ENCODE measurements at regions not wholly inside any gene's neighbourhood (a gene's known extent, or its start where the extent isn't known, plus 50 kb on each side); places are given as distances from the start of the nearest gene placed in this dataset.

DNA sequence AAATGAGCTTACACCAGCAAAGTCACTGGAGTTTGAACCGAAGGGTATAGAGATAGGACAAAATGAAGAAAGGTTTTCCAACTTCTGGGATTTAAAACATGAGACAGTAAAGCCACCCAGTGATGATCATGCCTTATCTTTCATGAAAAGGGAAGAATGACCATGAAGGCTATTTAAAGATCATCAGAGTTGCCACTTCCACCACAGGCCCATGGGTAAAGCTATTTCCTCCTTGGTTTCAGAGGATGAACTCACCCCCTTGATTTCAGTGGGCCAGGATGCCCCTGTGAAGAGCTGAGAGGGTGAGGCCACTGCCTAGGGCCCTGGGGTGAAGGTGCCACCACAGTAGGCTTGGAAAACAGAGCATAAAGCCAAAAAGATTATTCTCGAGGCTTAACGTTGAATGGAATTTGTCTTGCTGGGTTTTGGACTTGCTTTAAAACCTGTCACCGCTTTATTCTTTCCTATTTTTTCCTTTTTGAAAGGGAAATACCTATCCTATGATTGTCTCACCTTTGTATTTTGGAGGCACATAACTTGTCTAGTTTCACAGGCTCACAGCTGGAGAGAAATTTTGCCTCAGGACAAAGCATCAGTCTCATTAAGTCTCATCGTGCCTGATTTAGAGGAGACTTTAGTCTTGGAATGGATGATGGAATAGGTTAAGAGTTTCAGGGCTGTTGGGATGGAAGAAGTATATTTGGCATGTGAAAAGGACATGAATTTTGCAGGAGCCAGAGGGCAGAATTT, 254.0 kb downstream of the SNCA start:
- POLR2A ChIA-PET, result no interaction called here

DNA sequence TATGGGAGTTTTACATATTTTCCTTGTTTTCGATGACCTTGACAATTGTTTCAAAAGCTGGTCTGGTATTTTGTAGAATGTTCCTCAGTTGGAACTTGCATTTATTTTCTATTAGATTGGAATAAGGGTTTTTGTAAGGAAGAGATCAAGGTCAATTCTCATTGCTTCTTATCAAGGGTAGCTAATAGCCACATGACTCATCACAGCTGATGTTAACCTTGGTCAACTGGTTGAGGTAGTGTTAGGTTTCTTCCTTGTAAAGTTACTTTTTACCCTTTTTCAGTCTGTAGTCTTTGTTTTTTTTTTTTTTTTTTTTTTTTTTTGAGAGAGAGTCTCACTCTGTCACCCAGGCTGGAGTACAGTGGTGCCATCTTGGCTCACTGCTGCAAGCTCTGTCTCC, 257.2 kb downstream of the SNCA start:
- DNase-seq (ENCODE audit: low read depth, low spot score), result no peak
- TF ChIP-seq, protein P1, sequence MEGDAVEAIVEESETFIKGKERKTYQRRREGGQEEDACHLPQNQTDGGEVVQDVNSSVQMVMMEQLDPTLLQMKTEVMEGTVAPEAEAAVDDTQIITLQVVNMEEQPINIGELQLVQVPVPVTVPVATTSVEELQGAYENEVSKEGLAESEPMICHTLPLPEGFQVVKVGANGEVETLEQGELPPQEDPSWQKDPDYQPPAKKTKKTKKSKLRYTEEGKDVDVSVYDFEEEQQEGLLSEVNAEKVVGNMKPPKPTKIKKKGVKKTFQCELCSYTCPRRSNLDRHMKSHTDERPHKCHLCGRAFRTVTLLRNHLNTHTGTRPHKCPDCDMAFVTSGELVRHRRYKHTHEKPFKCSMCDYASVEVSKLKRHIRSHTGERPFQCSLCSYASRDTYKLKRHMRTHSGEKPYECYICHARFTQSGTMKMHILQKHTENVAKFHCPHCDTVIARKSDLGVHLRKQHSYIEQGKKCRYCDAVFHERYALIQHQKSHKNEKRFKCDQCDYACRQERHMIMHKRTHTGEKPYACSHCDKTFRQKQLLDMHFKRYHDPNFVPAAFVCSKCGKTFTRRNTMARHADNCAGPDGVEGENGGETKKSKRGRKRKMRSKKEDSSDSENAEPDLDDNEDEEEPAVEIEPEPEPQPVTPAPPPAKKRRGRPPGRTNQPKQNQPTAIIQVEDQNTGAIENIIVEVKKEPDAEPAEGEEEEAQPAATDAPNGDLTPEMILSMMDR (IDR thresholded peaks at IDR 0.05; ENCODE audit: insufficient read depth, low read length, missing control alignments), result no peak
- POLR2A ChIA-PET, result no interaction called here
- no peak overlapping the region for H3K4me3 ChIP-seq (ENCODE audit: low read depth, low read length)
- CTCF ChIA-PET, result no interaction called here

More for the DNA sequence above, 254.0 kb downstream of the SNCA start:
- TF ChIP-seq, protein P1 (IDR thresholded peaks at IDR 0.05; ENCODE audit: insufficient read depth, low read length, missing control alignments), result no peak
- CTCF ChIA-PET, result no interaction called here
- no peak overlapping the region for H3K4me3 ChIP-seq (ENCODE audit: low read depth, low read length)
- DNase-seq (ENCODE audit: low read depth, low spot score), result no peak

DNA sequence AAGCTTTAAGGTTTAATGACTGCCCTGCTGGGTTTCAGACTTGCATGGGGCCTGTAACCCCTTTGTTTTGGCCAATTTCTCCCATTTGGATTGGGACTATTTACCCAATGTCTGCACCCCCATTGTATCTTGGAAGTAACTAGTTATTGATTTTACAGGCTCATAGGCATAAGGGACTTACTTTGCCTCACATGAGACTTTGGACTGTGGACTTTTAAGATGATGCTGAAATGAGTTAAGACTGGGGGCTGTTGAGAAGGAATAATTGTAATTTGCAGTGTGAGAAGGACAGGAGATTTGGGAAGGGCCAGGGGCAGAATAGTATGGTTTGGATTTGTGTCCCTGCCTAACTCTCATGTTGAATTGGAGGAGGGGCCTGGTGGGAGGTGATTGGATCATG, 260.7 kb downstream of the SNCA start:
- no peak for DNase-seq (ENCODE audit: low read depth, low spot score)
- H3K4me3 ChIP-seq (ENCODE audit: low read depth, low read length), result no peak overlapping the region
- CTCF ChIA-PET, result no interaction called here
- POLR2A ChIA-PET, result no interaction called here
- TF ChIP-seq, protein P1 (IDR thresholded peaks at IDR 0.05; ENCODE audit: insufficient read depth, low read length, missing control alignments), result no peak

DNA sequence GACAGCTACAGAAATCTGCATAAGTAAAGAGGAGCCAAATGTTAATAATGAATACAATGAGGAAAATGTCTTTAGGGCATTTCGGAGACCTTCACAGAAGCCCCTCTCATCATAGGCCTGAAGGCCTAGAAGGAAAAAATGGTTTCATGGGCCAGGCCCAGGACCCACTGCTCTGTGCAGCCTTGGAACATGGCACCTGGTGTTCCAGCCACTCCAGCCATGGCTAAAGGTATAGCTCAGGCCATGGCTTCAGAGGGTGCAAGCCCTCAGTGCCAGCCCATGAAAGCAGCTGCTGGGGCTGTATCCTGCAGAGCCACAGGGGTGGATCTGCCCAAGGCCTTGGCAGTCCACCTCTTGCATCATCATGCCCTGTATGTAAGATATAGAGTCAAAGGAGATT, 261.1 kb downstream of the SNCA start:
- ChIA-PET CTCF (no interaction called here), POLR2A (no interaction called here)
- no peak for DNase-seq (ENCODE audit: low read depth, low spot score)
- TF ChIP-seq, protein P1 (IDR thresholded peaks at IDR 0.05; ENCODE audit: insufficient read depth, low read length, missing control alignments), result no peak
- H3K4me3 ChIP-seq (ENCODE audit: low read depth, low read length), result no peak overlapping the region

DNA sequence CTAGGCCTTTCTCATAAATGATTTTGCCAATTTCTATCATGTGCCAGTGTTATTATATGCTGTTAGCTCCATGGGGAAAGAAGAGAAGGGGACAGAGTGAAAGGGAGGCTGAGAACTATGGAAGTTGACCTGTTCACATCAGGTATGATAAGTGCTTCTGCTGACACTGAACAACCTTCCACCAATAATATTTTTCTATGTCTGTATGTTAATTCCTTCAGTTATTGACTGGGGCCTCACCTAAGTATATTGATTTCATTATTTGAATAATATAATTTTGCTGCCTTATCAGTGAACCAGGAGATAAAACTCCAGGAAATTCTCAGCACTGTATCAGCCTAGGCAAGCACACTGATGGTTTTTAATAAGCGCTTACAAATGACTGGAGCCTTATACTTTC, 262.8 kb downstream of the SNCA start:
- no peak for DNase-seq (ENCODE audit: low read depth, low spot score)
- ChIA-PET CTCF (interaction anchor here (0.6 kb wide), 1 partner anchor 57 kb away, joined by 3 read pairs; no protein-coding TSS in a partner anchor), POLR2A (no interaction called here)
- TF ChIP-seq, protein P1 (IDR thresholded peaks at IDR 0.05; ENCODE audit: insufficient read depth, low read length, missing control alignments), result no peak
- no peak overlapping the region for H3K4me3 ChIP-seq (ENCODE audit: low read depth, low read length)

DNA sequence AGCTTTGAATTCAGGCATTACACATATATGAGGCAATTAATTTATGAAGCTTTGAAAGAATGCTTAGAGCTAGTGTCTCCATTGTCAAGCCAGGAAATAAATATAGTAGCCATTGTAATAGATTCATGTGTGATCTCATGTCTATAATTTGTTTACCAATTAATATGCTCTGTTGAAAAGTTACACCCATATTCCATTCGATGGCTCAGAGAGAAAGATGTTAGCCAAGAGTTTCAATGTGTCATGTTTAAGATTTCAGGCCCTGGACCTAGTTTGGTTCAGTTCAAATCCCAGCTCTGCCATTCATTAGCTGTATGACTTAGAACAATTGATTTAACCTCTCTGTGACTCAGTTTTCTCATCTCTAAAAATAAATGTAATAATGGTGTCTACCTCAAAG, 263.3 kb downstream of the SNCA start:
- DNase-seq (ENCODE audit: low read depth, low spot score), result no peak
- POLR2A ChIA-PET, result no interaction called here
- no peak overlapping the region for H3K4me3 ChIP-seq (ENCODE audit: low read depth, low read length)
- CTCF ChIA-PET, result interaction anchor here (0.6 kb wide), 1 partner anchor 56 kb away, joined by 3 read pairs; no protein-coding TSS in a partner anchor
- TF ChIP-seq, protein P1 (IDR thresholded peaks at IDR 0.05; ENCODE audit: insufficient read depth, low read length, missing control alignments), result no peak

Data from AG04449 (cell line).